NCI-H2029 (cell line): ENCODE measurements at regions not wholly inside any gene's neighbourhood (a gene's known extent, or its start where the extent isn't known, plus 50 kb on each side); places are given as distances from the start of the nearest gene placed in this dataset.

Experiments used
- DNase-seq: peaks from one replicate; lab custom pipeline; 2025; lab: John Stamatoyannopoulos, UW

DNA sequence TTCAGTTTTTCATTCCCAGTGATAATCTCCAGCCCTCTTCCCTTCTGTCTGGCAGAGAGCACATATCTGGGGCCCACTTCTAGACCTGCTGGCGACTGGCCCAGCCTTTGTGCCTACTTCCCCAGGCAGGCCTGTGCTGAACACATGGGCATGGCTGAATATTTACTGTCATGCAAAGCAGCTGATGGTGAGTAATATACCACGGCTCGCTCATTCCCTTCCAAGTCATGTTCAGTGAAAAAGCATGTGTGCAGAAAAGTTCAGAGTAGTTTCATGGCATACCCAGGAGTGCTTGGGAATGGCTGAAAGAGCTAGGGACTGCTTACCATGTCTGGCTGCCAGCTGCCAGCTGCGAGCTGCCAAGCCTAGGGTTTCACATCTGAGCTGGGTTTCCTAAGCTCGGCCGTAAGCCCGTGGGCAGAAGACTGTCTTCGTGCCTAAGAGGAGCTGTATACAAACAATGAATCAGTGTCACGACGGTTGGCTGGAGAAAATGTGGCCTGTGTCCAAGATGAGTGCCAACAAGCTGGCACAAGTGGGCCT is 179.9 kb upstream of the PELI2 start:
- peak; percentile 87 for DNase-seq

DNA sequence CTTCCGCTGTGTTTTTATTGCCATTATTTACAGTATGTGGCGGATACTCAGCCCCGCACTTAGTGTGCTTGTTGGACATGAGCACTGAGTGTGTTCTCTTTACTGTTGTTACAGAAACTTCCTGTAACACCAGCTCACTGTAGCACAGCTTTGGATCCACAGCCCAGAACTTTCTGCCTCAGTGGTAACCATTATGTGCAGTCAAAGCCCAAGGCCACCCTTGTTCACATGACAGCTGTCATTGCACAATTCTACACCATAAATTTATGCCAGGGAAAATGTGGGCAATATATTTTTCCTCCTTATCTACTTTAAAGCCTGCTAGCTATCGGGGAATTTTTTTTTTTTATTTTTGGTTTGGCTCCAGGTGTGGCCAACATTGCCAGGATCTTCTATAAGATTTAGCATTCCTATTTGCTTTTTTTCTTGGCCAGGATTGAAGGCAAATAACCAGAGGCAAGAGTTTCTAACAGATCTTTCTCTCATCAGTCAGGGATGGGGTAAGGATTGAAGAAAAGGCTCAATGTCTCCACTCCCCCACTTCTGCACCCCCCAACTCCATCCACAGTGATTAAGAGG is 176.0 kb upstream of the PELI2 start:
- no peak for DNase-seq

DNA sequence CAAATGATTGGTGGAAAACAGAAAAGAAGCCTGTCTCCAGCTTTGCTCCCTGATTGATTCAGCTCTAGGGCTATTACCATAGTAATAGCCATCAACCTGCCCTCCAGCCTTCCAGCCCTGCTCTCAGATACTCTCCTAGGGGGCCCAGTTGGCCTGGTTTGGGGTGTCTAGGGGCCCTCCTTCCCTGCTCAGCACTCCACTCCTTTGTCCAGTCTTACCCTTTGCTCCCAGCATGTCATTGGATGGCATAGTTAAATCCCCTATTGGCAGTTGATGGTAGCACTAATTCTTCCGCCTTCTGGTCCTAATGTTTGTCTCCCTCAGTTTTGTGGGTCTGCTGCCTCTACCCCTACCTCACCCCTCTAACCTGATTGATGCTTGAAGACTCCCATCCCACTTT is 175.4 kb upstream of the PELI2 start:
- no peak for DNase-seq

DNA sequence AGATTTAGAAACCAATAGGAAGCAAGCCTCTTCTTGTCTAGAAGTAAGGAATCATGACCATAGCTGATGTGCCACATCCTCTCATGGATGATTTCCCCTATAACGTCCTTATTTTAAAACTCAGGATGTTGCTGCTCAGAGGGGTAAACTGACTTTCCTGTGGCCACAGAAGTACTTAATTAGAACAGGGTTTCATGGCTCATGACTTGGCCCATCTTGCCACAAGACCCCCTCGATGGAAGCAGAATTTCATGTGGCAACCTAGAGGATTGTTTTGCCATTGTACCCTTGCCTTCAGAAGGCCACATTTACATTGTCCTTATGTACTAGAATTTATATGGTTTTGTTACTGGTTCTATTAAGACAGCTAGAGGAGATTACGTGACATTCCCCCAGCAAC is 173.5 kb upstream of the PELI2 start:
- DNase-seq, result no peak

DNA sequence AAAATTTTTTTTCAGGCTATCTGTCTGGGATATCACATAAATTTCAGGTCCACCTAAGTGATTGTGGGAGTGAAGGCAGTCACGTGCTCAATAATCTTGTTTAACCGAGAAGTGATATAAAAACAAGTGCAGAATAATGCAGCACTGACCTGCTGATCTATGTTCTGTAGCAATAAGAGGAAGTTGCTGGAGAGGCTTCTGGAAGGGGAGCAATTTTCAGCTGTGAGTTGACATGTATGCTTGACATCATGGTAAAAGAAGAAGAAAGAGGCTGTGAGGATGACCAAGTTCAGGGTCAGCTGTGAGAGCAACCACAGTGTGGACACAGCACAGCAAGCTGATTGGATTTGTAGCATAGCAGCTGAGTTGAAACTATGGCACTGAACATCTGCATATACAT is 172.0 kb upstream of the PELI2 start:
- no peak for DNase-seq

DNA sequence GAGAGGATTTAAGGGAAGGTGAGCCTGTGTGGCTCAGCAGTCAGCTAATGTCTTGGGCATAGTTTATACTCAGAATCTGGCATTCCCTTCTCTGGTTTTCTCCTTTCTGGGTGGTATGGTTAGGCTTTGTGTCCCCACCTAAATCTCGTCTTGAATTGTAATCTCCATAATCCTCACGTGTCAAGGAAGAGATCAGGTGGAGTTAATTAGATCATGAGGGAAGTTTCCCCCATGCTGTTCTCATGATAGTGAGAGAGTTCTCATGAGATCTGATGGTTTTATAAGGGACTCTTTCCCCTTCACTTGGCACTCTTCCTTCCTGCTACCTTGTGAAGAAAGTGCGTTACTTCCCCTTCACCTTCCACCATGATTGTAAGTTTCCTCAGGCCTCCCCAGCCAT is 169.8 kb upstream of the PELI2 start:
- DNase-seq, result no peak

DNA sequence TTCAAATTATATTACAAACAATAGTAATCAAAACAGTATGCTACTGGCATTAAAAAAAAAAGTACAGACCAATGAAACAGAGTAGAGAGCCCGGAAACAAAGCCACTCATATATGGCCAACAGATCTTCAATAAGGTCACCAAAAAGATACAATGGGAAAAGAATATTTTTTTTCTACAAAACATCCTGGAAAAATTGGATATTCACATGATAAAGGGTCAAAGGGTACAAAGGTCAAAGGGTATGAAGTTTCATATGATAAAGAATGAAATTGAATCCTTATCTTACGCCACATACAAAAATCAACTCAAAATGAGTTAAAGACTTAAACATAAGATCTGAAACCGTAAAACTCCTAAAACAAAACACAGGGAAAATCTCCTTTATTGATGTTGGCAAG is 168.5 kb upstream of the PELI2 start:
- DNase-seq, result no peak

DNA sequence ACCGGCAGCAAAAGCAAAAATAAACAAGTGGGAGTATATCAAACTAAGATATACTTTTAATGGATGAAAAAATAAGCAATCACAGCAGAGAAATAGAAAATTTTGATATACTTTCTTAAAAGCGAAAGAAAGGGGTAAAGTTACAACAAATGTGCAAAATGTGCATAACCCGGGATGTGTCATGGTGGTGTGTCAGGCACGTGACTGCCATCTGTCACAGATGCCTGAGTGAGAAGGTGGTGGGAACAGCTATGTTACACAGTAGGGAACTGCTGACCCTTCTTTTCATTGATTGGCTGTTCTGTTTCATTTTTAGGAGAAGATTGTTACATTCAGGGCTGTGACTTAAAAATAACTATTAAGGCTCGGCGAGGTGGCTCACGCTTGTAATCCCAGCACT is 168.1 kb upstream of the PELI2 start:
- DNase-seq, result no peak

DNA sequence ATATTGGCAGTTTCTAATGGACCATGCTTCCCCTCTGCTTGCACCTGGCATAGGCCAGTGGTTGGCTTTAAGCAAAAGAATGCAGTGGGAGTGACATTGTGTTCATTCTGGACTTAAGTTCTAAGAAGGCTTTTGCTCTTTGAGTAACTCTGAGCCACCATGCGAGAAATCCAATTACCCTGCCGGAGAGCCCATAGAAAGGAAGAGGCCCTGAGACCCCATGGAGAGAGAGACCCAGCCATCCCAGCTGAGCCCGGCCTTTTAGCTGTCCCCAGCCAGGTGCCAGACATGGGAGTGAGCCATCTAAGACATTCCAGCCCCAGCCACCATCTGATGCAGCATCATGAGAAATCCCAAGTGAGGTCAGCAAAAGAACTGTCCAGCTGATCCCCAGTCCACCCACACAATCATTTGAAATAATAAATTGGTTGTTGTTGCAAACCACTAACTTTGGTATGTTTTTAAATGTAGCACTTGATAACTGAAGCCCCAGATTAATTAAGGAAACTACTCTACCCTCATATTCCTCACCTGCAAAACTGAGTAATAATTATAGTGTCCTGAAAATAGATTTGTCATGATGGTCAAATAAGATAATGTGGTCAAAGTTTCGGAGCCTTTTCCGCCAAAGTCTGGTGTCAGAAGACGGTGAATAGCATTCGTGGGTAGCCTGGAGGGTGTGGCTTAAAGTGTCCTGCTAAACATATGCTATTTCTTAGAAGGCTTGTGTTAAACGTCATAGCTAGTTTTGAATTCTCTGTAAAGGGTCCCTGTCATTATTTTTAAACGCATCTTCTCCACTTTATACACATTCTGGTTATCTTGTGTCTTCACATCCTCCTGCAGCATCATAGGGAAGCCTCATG is 166.6 kb upstream of the PELI2 start:
- no peak for DNase-seq

DNA sequence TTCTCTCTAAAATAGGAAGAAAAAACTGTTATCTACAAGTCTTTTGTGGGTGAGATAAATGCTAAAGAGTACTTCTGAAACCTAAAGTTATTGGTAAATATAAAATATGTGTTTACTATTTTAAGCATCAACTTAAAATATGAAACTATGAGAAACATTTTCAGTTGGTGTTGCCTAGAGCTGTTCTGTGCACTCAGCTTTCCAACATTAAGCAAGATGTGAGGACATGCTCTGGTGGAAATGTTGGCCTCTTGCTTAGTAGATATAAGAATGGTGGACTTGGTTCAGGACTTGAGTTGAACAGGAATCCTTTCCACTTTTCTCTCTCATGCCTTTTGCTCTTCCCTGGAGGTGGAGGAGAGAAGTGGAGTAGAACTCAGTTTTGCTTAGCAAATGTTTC is 164.1 kb upstream of the PELI2 start:
- DNase-seq, result no peak

DNA sequence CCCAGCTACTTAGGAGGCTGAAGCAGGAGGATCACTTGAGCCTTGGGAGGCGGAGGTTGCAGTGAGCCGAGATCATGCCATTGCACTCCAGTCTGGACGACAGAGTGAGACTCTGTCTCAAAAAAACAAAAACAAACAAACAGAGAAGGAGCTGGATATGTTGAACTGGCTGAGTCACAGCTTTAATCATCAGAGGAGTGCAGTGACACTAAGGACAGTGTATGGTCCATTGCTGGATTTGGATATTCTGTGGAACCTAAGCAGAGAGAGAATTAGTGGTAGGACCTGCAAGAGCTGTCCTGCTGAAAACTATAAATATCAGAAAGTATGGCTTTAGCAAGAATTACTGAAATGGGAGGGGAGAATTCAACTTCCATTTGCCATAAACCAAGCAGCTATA is 163.0 kb upstream of the PELI2 start:
- no peak for DNase-seq

DNA sequence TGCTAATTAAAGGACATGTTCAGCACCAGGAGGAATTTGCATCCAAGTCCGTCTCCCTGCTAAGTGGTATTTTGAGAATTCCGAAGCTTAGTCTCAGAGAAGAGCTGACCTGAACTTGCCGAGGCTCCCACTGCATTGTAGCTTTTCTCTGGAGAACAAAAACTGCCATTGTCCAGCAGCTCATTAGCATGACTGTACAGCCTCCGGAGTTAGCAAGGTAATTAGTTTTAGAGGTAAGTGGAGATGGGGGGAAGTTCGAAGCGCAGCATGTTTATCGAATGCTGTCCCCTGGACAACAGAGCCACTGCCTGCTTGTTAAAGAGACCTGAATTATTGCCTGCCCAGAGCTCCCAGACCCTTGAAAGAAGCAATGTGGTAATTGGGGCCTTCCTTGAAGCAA is 160.3 kb upstream of the PELI2 start:
- no peak for DNase-seq

DNA sequence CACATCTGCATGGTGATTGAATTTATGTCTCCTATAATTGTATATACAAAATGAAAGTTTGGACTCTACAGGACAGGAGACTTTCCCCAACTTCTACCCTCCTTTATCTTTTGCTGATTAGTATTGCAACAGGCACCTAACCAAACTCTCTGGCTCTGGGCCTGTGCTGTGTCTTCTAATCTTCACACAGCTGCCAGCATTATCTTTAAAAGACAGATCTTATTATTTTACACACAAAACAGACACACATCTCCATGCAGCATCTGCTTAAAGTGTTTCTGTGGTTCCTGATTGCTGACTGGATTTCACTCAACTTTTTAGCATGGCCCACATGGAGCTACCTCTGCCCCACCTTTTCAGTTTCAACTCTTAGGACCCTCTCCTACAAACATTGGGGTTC is 154.9 kb upstream of the PELI2 start:
- no peak for DNase-seq

DNA sequence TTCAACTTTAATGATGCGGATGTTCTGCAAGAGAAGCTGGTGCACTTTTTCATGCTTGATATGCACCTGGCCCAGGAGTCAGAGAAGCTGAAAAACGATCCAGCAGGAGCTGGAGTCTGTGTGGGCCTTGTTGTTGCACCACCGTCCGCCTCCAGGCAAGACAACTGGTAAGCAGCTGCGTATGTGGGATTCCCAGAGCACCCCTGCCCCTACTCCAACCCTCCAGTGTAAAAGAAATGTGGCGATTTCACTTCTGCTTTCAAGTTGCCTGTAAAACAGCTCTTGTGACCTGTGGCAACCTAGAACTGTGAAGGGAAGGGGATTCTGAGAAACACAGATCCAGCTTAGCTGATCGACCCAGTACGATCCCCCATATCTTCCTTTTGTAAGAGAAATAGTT is 154.1 kb upstream of the PELI2 start:
- DNase-seq, result no peak

DNA sequence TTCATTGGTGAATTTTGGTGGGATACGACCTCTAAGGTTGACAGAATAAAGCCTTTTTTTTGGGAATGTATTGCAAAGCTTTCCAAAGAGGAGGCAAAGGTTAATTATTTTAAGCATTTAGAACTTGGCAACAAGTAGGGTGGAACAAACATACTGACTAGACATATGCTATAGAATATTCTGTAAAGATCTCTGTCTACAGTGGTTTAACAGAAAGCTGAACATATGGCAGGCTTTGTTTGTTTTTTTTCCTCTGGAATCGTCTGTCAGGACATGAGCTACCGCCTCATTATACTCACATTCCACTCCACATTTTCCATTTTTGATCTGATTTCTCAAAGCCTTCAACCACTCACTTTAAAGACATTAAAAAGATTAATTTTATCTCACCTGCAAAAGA is 153.4 kb upstream of the PELI2 start:
- no peak for DNase-seq

DNA sequence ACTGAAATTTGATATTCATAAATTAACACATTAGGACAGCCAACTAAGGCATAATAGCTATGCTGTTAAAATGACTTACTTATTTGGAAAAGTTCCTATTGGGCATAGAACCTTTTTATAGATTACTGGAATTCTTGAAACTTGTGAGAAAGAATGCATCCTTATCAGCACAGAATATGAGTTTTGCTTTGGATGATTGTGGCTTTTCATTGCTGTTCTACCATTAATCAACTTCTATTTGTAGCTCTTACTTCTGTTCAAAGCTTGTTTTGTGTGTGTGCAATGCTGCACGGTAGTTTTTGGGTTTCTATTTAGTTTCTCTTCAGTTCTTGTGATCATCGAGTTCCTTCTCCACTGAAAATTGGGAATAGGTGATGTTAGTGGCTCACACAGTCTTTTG is 152.4 kb upstream of the PELI2 start:
- no peak for DNase-seq

DNA sequence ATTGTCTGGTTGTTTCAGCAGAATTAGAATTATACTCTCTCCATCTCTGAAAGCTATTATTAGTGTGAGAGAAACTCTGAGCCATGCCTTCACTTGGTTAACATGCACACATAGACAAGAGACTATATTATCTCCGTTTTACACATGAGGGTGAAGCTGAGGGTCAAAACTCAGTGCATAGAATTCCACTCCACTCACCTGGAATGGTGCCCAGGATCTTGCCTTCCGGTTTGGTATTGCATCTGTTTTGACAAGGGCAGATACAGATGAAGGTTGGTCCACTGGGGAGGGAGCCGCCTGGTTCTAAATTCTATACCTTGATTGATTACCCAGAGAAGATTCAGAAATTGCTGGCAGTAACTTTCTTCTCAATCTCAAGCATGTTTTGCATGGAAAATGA is 149.5 kb upstream of the PELI2 start:
- DNase-seq, result peak; percentile 21

DNA sequence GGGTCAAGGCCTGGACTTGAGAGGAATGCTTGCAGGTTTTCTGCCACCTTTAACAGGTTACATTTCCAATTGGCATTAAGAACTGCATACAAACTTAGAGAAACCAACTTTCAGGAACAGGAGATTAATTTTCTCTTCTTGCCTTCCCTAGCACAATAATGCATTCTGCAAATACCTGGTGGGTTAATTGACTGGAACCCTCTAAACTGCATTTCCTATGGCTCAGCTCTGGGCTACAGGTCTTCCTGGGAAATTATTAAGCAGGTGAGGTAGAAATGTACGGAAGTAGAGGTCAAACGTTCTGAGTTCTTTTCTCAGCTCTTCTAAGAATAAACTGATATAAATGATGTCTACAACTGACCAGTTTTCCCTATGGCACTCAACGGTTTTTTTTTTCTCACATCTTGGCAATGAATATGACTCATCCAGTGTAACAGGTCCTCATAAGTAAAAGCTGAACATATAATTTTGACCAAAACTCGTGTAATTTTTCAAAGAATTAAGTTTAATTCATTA is 144.9 kb upstream of the PELI2 start:
- DNase-seq, result no peak

DNA sequence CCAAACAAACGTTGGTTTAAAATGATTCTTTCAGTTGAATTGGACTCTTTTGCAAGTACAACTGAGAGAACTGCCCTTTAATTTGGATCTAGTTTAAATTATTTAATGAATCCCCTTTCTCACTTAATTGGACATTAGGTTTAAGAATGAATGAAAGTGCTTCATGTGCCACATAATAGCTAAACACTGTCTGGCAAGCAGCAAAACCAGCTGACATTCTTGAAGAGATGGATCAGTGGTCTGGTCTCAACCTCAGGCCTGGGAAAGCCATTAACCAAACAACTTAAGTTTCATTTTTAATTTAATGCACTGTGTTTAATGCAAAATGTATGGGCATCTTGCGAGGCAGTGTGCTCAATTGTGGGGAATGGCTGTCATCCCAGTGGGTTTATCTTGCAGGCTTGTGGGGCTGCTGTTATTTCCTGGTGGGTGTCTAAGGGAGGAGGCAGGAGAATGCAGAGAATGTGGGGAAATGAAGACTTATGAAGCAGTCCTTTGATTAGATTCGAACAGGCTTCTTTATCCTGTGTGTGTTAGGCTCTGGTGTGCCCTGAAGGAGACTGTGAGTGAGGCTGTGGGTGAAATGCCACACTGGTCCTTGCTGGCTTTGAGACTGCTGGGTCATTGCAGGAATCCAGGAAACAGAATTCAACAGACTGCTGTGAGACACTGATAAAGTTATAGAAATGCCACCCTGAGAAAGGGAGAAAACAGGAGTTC is 144.1 kb upstream of the PELI2 start:
- no peak for DNase-seq

DNA sequence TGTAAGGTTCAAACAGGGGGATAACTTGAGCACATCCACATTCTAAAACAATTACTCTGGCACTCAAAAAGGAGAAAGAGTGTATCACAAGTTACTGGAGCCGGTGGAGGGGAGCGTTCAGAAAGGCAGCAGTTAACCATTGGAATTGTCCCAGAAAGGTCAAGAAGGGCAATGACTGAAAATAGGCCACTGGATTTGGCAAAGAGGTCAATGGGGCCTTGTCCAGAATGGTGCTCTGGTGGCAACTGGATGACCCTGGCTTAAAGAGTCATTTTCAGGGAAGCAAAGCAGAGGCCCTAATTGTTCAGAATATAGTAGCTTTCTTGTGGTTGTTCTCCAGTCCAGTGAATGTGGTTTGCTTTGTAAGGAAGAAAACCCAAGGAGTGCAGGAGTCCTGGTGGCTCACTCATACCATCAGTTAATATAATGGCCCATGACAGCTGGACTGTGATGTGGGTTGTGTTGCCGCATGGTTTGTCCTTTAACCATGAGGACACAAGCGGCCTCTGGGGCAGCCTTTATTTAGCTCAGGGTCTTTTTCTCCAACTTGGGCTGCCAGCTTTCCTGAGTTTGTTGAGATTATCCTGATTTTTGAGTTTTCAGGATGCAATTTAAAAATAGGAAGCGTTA is 142.8 kb upstream of the PELI2 start:
- DNase-seq, result no peak

DNA sequence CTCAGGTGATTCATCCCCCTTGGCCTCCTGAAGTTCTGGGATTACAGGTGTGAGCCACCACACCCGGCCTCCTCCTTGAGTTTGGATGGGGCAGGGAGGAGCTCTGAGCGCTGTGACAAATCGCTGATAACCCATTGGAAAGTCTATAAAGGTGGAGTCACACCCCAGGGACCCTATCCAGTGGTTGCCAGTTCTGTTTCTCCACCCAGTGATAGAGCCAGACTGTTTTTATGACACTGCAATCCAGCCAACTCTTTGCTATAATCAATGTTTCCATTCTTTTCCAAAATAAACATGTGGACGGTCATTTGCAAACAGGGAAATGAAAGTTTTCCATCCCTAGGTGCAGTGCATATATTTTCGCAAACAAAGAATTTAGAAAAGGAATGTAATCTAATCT is 142.0 kb upstream of the PELI2 start:
- peak; percentile 89 for DNase-seq

DNA sequence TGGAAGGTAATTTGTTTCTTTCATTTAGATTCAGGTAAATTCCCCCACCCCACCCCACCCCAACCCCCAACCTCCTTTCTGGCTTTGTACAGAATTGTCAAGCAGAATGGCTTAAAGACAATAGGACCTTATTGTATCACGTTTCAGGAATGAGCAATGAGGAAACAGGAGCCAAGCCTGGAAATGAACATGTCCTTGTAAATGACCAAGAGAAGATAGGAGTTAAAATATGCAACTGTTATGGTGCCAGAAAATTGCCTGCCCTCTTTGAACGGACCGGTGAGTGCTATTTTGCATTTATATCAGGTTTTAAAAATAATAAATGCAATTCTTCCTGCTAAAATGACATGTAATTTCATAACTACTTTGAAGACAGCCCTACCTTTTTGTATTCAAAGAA is 141.6 kb upstream of the PELI2 start:
- peak; percentile 89 for DNase-seq
